Peyer's patch (tissue), 4 donors: ENCODE measurements at regions not wholly inside any gene's neighbourhood (a gene's known extent, or its start where the extent isn't known, plus 50 kb on each side); places are given as distances from the start of the nearest gene placed in this dataset.

Source experiments
- POLR2A ChIP-seq, 2 donors: fragments of 450-650 bp; IDR thresholded peaks; one replicate each; pipeline ENCODE4 v1.5.1; 2017; ENCODE audit warnings: antibody characterized with exemption in 2 of 2, mild to moderate bottlenecking in 2 of 2, moderate library complexity in 2 of 2
- TF ChIP-seq, protein P1 (sequence below), 6 experiments: fragments of 450-650 bp in 4 of 6; fragments of 200-600 bp in 2 of 6; sonication (generic) in 1 of 6; IDR thresholded peaks; one replicate each; pipeline ENCODE4 v1.5.1; 2017 to 2019; ENCODE audit warnings: antibody characterized with exemption in 6 of 6, mild to moderate bottlenecking in 3 of 6, moderate library complexity in 1 of 6

DNA sequence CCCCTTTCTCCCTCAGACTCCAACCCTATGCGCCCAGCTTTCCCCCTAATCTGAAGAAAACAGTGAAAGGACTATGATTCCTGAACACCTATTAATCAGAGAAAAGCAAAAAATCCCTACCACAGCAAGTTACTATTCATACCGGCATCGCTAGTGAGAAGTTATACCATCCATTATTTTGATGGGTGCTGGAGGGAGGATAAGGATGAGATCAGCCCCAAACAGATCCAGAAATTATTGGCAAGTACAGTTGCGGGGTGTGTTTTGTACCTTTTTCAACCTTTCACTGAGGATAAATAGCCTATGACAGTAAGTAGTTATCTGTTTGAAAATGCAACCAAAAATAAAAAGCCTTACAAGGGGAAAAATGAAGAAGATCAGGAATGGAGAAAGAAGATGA, 59.9 kb upstream of the ADAMTS9 start:
- TF ChIP-seq POLR2A (IDR thresholded peaks at IDR 0.05): no peak
- TF ChIP-seq, protein P1, sequence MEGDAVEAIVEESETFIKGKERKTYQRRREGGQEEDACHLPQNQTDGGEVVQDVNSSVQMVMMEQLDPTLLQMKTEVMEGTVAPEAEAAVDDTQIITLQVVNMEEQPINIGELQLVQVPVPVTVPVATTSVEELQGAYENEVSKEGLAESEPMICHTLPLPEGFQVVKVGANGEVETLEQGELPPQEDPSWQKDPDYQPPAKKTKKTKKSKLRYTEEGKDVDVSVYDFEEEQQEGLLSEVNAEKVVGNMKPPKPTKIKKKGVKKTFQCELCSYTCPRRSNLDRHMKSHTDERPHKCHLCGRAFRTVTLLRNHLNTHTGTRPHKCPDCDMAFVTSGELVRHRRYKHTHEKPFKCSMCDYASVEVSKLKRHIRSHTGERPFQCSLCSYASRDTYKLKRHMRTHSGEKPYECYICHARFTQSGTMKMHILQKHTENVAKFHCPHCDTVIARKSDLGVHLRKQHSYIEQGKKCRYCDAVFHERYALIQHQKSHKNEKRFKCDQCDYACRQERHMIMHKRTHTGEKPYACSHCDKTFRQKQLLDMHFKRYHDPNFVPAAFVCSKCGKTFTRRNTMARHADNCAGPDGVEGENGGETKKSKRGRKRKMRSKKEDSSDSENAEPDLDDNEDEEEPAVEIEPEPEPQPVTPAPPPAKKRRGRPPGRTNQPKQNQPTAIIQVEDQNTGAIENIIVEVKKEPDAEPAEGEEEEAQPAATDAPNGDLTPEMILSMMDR (IDR thresholded peaks at IDR 0.05): no peak
